Embryonic facial prominence (tissue), 1 donor: ENCODE measurements at regions not wholly inside any gene's neighbourhood (a gene's known extent, or its start where the extent isn't known, plus 50 kb on each side); places are given as distances from the start of the nearest gene placed in this dataset.

ENCODE experiments used
- DNase-seq: peaks from one replicate; pipeline ENCODE4 v3.0.0-alpha.2; 2016; ENCODE audit errors: extremely low spot score

- no peak for DNase-seq
Measured at GRCh38 chr4:11183356-11183740, 245.3 kb downstream of the HS3ST1 start.

- DNase-seq: no peak
Measured at GRCh38 chr4:11182586-11183355, 245.9 kb downstream of the HS3ST1 start.

- DNase-seq: no peak
Measured at GRCh38 chr4:11182031-11182430, 246.7 kb downstream of the HS3ST1 start.

- no peak for DNase-seq
Measured at GRCh38 chr4:11179796-11180195, 248.9 kb downstream of the HS3ST1 start.

GRCh38 chr4:11178433-11178832 is 250.3 kb downstream of the HS3ST1 start:
- no peak for DNase-seq

- no peak for DNase-seq
Measured at GRCh38 chr4:11175374-11175773, 253.3 kb downstream of the HS3ST1 start.

GRCh38 chr4:11166606-11167005 is 262.1 kb downstream of the HS3ST1 start:
- no peak for DNase-seq

- DNase-seq: no peak
Measured at GRCh38 chr4:11166034-11166433, 262.7 kb downstream of the HS3ST1 start.

GRCh38 chr4:11165052-11165451 is 263.6 kb downstream of the HS3ST1 start:
- DNase-seq: no peak

GRCh38 chr4:11160288-11160687 is 268.4 kb downstream of the HS3ST1 start:
- no peak for DNase-seq

- DNase-seq: no peak
Measured at GRCh38 chr4:11158971-11159370, 269.7 kb downstream of the HS3ST1 start.

- DNase-seq: no peak
Measured at GRCh38 chr4:11155208-11155867, 273.4 kb downstream of the HS3ST1 start.

- no peak for DNase-seq
Measured at GRCh38 chr4:11153171-11153750, 275.4 kb downstream of the HS3ST1 start.

- DNase-seq: no peak
Measured at GRCh38 chr4:11152684-11153083, 276.0 kb downstream of the HS3ST1 start.

- no peak for DNase-seq
Measured at GRCh38 chr4:11151500-11151899, 277.2 kb downstream of the HS3ST1 start.

GRCh38 chr4:11149612-11150259 is 279.0 kb downstream of the HS3ST1 start:
- DNase-seq: no peak

GRCh38 chr4:11139871-11140270 is 288.8 kb downstream of the HS3ST1 start:
- no peak for DNase-seq

- DNase-seq: no peak
Measured at GRCh38 chr4:11138964-11139363, 289.7 kb downstream of the HS3ST1 start.

- no peak for DNase-seq
Measured at GRCh38 chr4:11134705-11135104, 294.0 kb downstream of the HS3ST1 start.

GRCh38 chr4:11133868-11134267 is 294.8 kb downstream of the HS3ST1 start:
- DNase-seq: no peak

- DNase-seq: no peak
Measured at GRCh38 chr4:11132478-11132877, 296.2 kb downstream of the HS3ST1 start.

- DNase-seq: no peak
Measured at GRCh38 chr4:11131491-11131890, 297.2 kb downstream of the HS3ST1 start.
